ENCODE measurements at regions not wholly inside any gene's neighbourhood (a gene's known extent, or its start where the extent isn't known, plus 50 kb on each side); places are given as distances from the start of the nearest gene placed in this dataset.

- TF ChIP-seq GTF2I (CRISPR knock-in tag; conservative IDR thresholded peaks at IDR 0.05) = peak; percentile 67; the same call in 1 of the 2 replicates
- peak; percentile 100 for TF ChIP-seq CTCF (IDR thresholded peaks at IDR 0.05)
- 0 out of 2 replicates have a peak, but pooled peaks have one; percentile 29 for TF ChIP-seq FOXK1 (CRISPR knock-in tag; IDR thresholded peaks at IDR 0.05)
- peak; percentile 51; the same call in 1 of the 2 replicates for TF ChIP-seq SP1 (CRISPR knock-in tag; conservative IDR thresholded peaks at IDR 0.05)
- no peak for TF ChIP-seq ZNF121 (CRISPR knock-in tag; IDR thresholded peaks at IDR 0.05)
- ChIA-PET POLR2A (no interaction called here), CTCF (interaction anchor here (0.6 to 4.0 kb wide), 15 partner anchors 9 to 260 kb away, joined by 3 to 23 read pairs (median 4); partner anchors contain the start of gene UBAC2)
- DNase-seq (ENCODE audit: low spot score) = peak; percentile 88
- no peak overlapping the region for H3K27ac Mint-ChIP-seq
- ATAC-seq = peak; percentile 52
- H3K27me3 Mint-ChIP-seq (ENCODE audit: low read depth) = no peaks in the 10 kb centered on the region
- no peak overlapping the region for H3K4me3 Mint-ChIP-seq
- peaks cover 34% of the 10 kb centered on the region for H3K4me1 Mint-ChIP-seq
- no peaks in the 10 kb centered on the region for H3K9me3 Mint-ChIP-seq
- H3K36me3 Mint-ChIP-seq = no peaks in the 10 kb centered on the region
Measured at GRCh38 chr13:99436686-99437416, 64.4 kb upstream of the TM9SF2 start.

- Mint-ChIP-seq H3K9me3 (no peaks in the 10 kb centered on the region), H3K36me3 (no peaks in the 10 kb centered on the region), H3K4me1 (peaks cover 20% of the 10 kb centered on the region), H3K27me3 (ENCODE audit: low read depth) (no peaks in the 10 kb centered on the region), H3K27ac (no peak overlapping the region), H3K4me3 (no peak overlapping the region)
- ChIA-PET CTCF (interaction anchor here (1.5 to 2.1 kb wide), 3 partner anchors 51 to 262 kb away, joined by 4 to 9 read pairs (median 5); no protein-coding TSS in a partner anchor), POLR2A (no interaction called here)
- no peak for DNase-seq (ENCODE audit: low spot score)
- ATAC-seq = no peak
- TF ChIP-seq OVOL2 (CRISPR knock-in tag; IDR thresholded peaks at IDR 0.05; ENCODE audit: borderline replicate concordance) (no peak), NFE2L1 (CRISPR knock-in tag; IDR thresholded peaks at IDR 0.05) (no peak), ZNF121 (CRISPR knock-in tag; IDR thresholded peaks at IDR 0.05) (no peak), ZNF281 (CRISPR knock-in tag; IDR thresholded peaks at IDR 0.05) (no peak), AFF4 (CRISPR knock-in tag; IDR thresholded peaks at IDR 0.05; ENCODE audit: borderline replicate concordance) (no peak), ERG (CRISPR knock-in tag; IDR thresholded peaks at IDR 0.05) (no peak), MXD4 (CRISPR knock-in tag; IDR thresholded peaks at IDR 0.05; ENCODE audit: borderline replicate concordance) (no peak), ZNF423 (CRISPR knock-in tag; IDR thresholded peaks at IDR 0.05) (no peak), ESRRA (CRISPR knock-in tag; IDR thresholded peaks at IDR 0.05; ENCODE audit: borderline replicate concordance) (no peak), ARID4B (CRISPR knock-in tag; IDR thresholded peaks at IDR 0.05; ENCODE audit: borderline replicate concordance) (no peak), SMAD3 (CRISPR knock-in tag; IDR thresholded peaks at IDR 0.05; ENCODE audit: borderline replicate concordance) (no peak), NFATC4 (CRISPR knock-in tag; IDR thresholded peaks at IDR 0.05) (no peak), IRF2 (CRISPR knock-in tag; IDR thresholded peaks at IDR 0.05; ENCODE audit: borderline replicate concordance, low read depth) (no peak), ZNF671 (CRISPR knock-in tag; IDR thresholded peaks at IDR 0.05) (no peak), FOXP1 (CRISPR knock-in tag; IDR thresholded peaks at IDR 0.05; ENCODE audit: borderline replicate concordance) (no peak)
Measured at GRCh38 chr13:99439048-99439447, 62.2 kb upstream of the TM9SF2 start.

All from WTC11 (cell line).